Adrenal gland (tissue), 9 donors: ENCODE measurements at regions not wholly inside any gene's neighbourhood (a gene's known extent, or its start where the extent isn't known, plus 50 kb on each side); places are given as distances from the start of the nearest gene placed in this dataset.

ENCODE experiments used
- DNase-seq, 7 donors: peaks; one replicate each; pipeline ENCODE4 v3.0.0-alpha.2; 2019 to 2020
- H3K27ac ChIP-seq, 5 donors: fragments of 200-600 bp; sonication (generic) in 4 of 5; 1 replicate in 3 of 5; 2 replicates in 2 of 5; pipeline versions ENCODE4 v1.5.1 to v1.8.0; 2016 to 2020; ENCODE audit warnings: mild to moderate bottlenecking in 1 of 5
- H3K27me3 ChIP-seq: fragments of 200-600 bp; 2 replicates; pipeline ENCODE4 v1.8.0; 2021
- H3K36me3 ChIP-seq, 2 donors: fragments of 200-600 bp; replicated peaks in 1 of 2; 1 replicate in 1 of 2; 2 replicates in 1 of 2; pipeline versions ENCODE4 v1.5.1 to v1.8.0; 2018 to 2022
- H3K4me1 ChIP-seq, 2 donors: fragments of 200-600 bp; replicated peaks in 1 of 2; 1 replicate in 1 of 2; 2 replicates in 1 of 2; pipeline versions ENCODE4 v1.5.1 to v1.8.0; 2018 to 2021
- H3K4me3 ChIP-seq, 4 donors: fragments of 200-600 bp; sonication (generic) in 3 of 4; one replicate each; pipeline ENCODE4 v1.5.1; 2016 to 2018
- H3K9me3 ChIP-seq, 3 donors: fragments of 200-600 bp; sonication (generic) in 1 of 3; replicated peaks in 1 of 3; 1 replicate in 2 of 3; 2 replicates in 1 of 3; pipeline versions ENCODE4 v1.5.1 to v1.8.0; 2016 to 2021
- CTCF ChIP-seq, 6 experiments: fragments of 450-650 bp in 4 of 6; fragments of 200-600 bp in 2 of 6; sonication (generic) in 1 of 6; IDR thresholded peaks; 1 replicate in 5 of 6; 2 replicates in 1 of 6; pipeline versions ENCODE4 v1.5.1 to v1.8.0; 2016 to 2021; ENCODE audit warnings: antibody characterized with exemption in 6 of 6, mild to moderate bottlenecking in 2 of 6, moderate library complexity in 1 of 6
- POLR2A ChIP-seq, 2 donors: fragments of 450-650 bp; IDR thresholded peaks; one replicate each; pipeline ENCODE4 v1.6.1; 2017; ENCODE audit warnings: antibody characterized with exemption in 2 of 2, mild to moderate bottlenecking in 2 of 2, moderate library complexity in 1 of 2
- WGBS, 4 donors: extraction: QIAGEN DNeasy Blood & Tissue Kit in 2 of 4; methylation state at CpG; one replicate each; pipeline versions ENCODE4 v1.1.5 to v1.1.7; 2013 to 2017; 5-methylcytosine and 5-hydroxymethylcytosine counted together
- intact Hi-C, 2 donors: fragments of 100-400 bp; cut with DNase I; formaldehyde crosslinking; loops; one replicate each; pipeline versions ENCODE4 v1.14.1 to v1.15.0; 2022 to 2023
- donor health status: healthy with polysubstance abuse.
- donor health status: Bipolar disorder and iron deficiency.
- donor health status: DM: yes; HTN: yes; CAD: no.
- donor health status: DM: no; HTN: no; CAD: no.
- donor health status: DM: no; HTN: no; CAD: no.

- H3K27me3 ChIP-seq, result no peaks in the 10 kb centered on the region
- no peaks in the 10 kb centered on the region for H3K9me3 ChIP-seq
- TF ChIP-seq POLR2A (IDR thresholded peaks at IDR 0.05) (no peak), CTCF (IDR thresholded peaks at IDR 0.05) (no peak)
- no peaks in the 10 kb centered on the region for H3K36me3 ChIP-seq
- no peak overlapping the region for H3K27ac ChIP-seq
- intact Hi-C loops, result no loop called here
- no peak for DNase-seq
- no peaks in the 10 kb centered on the region for H3K4me1 ChIP-seq
- H3K4me3 ChIP-seq, result no peak overlapping the region
These were observed 324.0 kb downstream of the KCNJ3 start for GRCh38 chr2:155022531-155022930.

DNA sequence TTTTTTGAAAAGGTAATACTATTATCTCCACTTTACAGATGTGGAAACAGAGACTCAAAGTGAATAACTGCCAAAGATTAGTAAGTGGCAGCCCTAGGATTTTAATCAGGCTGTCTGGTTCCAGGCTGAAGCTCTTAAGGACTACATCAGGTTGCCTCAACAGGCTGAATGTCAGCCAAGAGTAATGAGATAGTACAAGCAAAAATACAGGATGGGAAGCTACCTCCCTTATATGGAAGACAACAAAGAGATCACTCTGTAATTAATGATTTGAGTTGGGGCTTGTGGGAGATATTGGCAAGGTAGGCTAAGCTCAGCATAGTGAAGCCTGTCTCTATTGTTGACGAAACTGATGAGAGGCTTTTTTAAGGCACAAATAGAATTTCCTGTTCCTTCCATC is 323.1 kb downstream of the KCNJ3 start:
- Histone ChIP-seq H3K4me1 (no peaks in the 10 kb centered on the region), H3K27ac (no peak overlapping the region), H3K36me3 (no peaks in the 10 kb centered on the region), H3K4me3 (no peak overlapping the region), H3K9me3 (no peaks in the 10 kb centered on the region), H3K27me3 (no peaks in the 10 kb centered on the region)
- DNase-seq, result no peak
- intact Hi-C loops, result no loop called here
- 55 to 83% (median 61%) methylated on average over 1 of the region's 1 CpG for WGBS, 4 donors
- TF ChIP-seq POLR2A (IDR thresholded peaks at IDR 0.05) (no peak), CTCF (IDR thresholded peaks at IDR 0.05) (no peak)

DNA sequence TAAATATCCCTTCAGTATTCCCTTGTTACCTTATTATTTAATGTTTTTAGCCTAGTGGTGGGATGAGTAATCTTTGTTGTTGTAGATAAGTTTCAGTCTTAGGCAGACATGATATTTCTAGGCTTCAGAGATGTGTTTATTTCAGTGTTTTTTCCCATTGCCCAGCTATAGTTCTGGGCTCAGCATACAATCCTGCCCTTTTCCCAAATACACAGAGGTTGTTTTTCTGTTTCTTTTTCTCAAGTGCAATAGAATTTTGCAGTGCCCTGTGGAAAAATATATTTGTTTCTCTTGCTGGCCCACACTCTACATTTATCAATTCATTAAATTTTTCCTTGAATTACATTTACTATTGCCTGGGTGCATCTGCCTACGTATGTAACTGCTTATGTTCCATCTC is 321.8 kb downstream of the KCNJ3 start:
- no peaks in the 10 kb centered on the region for H3K9me3 ChIP-seq
- intact Hi-C loops, result no loop called here
- H3K27me3 ChIP-seq, result no peaks in the 10 kb centered on the region
- no peak for TF ChIP-seq POLR2A (IDR thresholded peaks at IDR 0.05)
- no peak for TF ChIP-seq CTCF (IDR thresholded peaks at IDR 0.05)
- no peak overlapping the region for H3K4me3 ChIP-seq
- DNase-seq, result no peak
- WGBS, 4 donors, result 35 to 63% (median 54%) methylated on average over 1 of the region's 1 CpG
- no peaks in the 10 kb centered on the region for H3K36me3 ChIP-seq
- no peak overlapping the region for H3K27ac ChIP-seq
- no peaks in the 10 kb centered on the region for H3K4me1 ChIP-seq

- Histone ChIP-seq H3K4me1 (no peaks in the 10 kb centered on the region), H3K27ac (no peak overlapping the region), H3K36me3 (no peaks in the 10 kb centered on the region), H3K27me3 (no peaks in the 10 kb centered on the region), H3K4me3 (no peak overlapping the region), H3K9me3 (no peaks in the 10 kb centered on the region)
- TF ChIP-seq CTCF (IDR thresholded peaks at IDR 0.05) (no peak), POLR2A (IDR thresholded peaks at IDR 0.05) (no peak)
- DNase-seq, result no peak
- 59 to 69% (median 65%) methylated on average over 2 of the region's 2 CpGs for WGBS, 4 donors
- intact Hi-C loops, result no loop called here
These were observed 312.4 kb downstream of the KCNJ3 start for GRCh38 chr2:155010925-155011324.
